Epidermal melanocyte (primary cell): ENCODE measurements at regions not wholly inside any gene's neighbourhood (a gene's known extent, or its start where the extent isn't known, plus 50 kb on each side); places are given as distances from the start of the nearest gene placed in this dataset.
"Not testable (repeated sequence)": the region's sequence is repeated elsewhere in the genome, so short reads cannot be mapped to it uniquely, and the experiment has no call there.

Experiments
- DNase-seq: peaks from one replicate; pipeline ENCODE4 v3.0.0; 2011; ENCODE audit warnings: low spot score; ENCODE audit not compliant: insufficient read length

DNA sequence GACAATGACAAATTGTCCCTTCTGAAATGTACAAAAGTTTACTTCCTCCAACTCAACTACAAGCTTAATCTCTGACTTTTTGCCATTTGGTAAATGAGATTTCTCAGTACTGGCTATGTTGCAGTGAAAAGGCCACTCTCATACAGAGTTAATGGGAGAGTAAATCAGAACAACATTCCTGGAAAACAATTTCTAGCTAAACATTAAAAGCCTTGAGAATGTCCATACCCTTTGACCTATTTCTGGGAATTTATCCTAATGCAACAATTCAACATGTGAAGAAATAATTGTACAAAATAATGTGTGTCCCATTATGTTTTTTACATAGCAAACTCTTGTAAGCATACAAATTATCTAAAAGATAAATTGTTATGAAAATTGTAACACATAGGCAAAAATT is 56.3 kb upstream of the SPEF2 start:
- DNase-seq, result no peak

DNA sequence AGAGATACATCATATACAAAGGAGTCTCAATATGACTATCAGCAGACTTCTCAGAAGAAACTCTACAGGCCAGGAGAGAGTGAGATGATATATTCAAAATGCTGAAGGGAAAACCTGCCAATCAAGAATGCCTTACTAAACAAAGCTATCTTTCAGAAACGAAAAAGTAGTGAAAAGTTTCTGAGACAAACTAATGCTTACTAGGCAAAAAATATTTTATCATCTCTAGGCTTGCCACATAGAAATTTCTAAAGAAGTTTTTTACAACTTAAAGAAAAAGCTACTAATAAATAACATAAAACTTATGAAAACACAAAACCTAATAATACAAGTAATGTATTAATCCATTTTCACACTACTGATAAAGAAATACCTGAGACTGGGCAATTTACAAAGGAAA is 59.9 kb upstream of the SPEF2 start:
- no peak for DNase-seq

DNA sequence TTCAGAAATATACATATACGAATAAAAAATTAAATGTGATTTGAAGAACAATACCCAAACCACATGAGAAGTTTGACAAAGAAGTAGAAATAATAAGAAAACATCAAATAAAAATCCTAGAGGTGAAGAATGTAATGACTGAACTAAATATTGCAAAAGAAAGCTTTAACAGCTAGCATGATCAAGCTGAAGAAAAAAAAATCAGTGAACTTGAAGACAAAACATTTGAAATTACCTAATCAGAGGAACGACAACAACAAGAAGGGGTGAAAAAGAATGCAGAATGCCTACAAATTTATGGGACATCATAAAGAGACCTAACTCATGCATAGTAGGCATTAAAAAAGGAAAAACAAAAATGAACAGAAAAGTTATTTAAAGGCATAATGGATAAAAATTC is 60.5 kb upstream of the SPEF2 start:
- DNase-seq, result no peak

DNA sequence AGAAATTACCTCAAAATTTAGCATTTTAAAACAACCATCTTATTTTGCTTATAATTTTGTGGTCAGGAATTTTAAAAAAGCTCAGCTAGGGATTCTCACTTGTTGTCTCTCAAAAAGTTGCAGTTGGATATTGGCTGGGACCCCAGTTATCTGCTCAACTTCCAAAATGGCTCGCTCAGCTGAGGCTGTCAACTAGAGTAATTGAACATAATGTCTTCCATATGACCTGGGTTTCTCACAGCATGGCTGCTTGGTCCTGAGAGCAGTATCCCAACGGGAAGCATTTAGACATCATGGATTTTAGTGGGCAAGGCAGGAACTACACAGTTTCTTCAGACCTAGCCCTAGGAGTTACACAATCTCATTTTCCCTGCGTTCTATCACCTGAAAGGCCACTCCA is 63.6 kb upstream of the SPEF2 start:
- DNase-seq, result no peak

GRCh38 chr5:35545190-35545589 is 72.5 kb upstream of the SPEF2 start:
- no peak for DNase-seq

DNA sequence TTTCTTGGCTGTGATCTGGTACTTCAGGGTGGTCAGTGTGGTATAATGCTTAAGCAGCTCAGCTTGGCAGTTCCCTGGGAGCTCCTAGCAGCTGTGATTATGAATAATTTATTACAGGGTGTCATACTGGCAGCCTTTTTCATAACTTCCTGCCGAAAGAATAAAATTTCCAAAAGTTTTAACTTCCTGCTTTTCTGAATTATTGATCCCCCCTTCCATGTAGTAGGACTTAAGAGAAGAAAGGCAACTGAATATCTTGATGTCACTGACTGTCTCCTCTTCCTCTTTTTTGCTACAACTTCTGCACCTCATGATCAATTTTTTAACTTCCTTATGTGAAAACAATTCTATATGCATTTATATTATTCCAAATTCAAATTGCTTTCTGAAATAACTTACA is 74.3 kb upstream of the SPEF2 start:
- DNase-seq, result no peak

DNA sequence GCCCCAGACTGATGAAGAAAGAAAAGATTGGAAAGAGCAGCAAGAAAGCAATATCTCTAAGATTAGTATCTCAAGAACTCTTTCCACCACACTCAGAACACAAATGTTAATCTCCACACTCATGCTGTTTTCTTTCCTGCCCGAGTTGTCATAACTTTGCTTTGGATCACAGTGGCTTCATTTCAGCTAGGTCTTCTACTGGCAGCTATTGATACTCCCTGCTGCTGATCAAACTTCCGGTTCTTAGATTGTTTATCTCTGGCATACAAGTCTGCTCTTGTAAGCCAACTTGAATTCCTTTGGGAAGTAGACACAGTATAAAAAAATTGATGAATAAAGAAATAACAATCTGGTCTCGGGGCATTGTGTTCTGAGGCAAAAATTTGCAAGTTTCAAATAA is 77.7 kb upstream of the SPEF2 start:
- no peak for DNase-seq

DNA sequence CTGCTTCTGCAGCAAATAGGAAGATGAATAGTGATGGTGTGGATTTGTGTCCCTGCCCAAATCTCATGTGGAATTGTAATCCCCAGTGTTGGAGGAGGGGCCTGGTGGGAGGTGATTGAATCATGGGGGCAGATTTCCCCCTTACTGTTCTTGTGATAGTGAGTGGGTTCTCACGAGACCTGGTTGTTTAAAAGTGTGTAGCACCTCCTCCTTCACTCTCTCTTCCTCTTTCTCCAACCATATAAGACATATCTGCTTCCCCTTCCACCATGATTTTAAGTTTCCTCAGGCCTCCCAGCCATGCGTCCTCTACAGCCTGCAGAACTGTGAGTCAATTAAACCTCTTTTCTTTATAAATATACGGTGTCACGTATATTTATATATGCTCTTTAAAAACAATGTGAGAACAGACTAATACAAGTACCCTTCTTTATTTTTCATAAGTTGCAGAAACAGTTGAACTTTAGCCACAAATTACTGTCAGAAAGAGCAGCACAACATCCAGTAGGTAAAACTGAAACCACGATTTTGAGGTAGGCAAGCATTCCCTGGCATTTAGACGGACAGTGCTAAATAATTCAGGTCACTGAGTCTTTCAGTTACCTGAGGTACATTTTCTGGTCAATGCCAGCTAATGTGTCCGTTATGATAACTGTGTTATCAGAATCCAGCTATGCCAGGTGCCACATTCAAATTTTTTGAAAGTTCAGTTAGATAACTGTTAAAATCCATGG is 79.3 kb upstream of the SPEF2 start:
- DNase-seq, result no peak

DNA sequence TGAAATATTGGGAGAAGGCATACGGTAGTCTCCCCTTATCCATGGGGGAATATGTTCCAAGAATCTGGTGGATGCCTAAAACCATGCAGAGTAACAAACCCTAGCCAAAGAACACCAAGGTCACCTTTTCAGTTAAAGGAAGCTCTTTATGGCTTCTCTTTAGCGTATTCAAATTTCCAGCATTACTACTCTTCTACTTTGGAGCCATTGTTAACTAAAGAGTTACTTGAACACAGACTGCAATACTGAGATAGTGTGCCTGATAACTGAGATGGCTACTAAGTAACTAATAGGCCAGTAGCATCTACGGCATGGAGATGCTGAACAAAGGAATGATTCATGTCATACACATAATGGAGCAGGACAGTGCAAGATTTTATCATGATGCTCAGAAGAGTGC is 84.5 kb upstream of the SPEF2 start:
- no peak for DNase-seq

DNA sequence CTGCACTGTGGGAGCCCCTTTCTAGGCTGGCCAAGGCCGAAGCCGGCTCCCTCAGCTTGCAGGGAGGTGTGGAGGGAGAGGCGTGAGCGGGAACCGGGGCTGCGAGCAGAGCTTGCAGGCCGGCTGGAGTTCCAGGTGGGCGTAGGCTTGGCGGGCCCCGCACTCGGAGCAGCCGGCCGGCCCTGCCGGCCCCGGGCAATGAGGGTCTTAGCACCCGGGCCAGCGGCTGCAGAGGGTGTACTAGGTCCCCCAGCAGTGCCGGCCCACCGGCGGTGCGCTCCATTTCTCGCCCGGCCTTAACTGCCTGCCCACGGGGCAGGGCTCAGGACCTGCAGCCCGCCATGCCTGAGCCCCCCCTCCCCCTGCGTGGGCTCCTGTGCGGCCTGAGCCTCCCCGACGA is 86.1 kb upstream of the SPEF2 start:
- DNase-seq, result not testable (repeated sequence)

GRCh38 chr5:35518104-35518503 is 99.6 kb upstream of the SPEF2 start:
- DNase-seq, result no peak

DNA sequence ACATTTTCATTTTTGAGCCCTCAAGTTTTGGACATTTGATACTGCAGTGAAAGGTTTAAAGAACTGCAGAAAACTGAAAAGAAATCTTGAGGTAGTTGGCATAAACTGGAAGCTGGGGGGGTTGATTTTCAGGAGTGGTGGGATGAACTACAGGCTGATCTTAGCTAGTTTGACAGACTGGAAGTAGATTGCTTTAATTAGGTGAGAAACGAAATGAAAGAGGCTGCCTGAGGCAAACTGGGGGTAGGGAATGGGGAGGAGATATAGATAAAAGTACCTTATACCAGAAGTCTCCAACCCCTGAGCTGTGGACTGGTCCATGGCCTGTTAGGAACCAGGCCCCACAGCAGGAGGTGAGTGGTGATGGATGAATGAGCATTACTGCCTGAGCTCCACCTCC is 101.4 kb upstream of the SPEF2 start:
- DNase-seq, result no peak

GRCh38 chr5:35513612-35514011 is 104.1 kb upstream of the SPEF2 start:
- no peak for DNase-seq

GRCh38 chr5:35502206-35502605 is 115.5 kb upstream of the SPEF2 start:
- DNase-seq, result no peak

- no peak for DNase-seq
These were observed 128.9 kb upstream of the SPEF2 start for GRCh38 chr5:35488791-35489190.

- DNase-seq, result no peak
These were observed 129.6 kb upstream of the SPEF2 start for GRCh38 chr5:35488055-35488454.

- no peak for DNase-seq
These were observed 130.2 kb upstream of the SPEF2 start for GRCh38 chr5:35487233-35488025.

GRCh38 chr5:35485487-35485886 is 132.2 kb upstream of the SPEF2 start:
- no peak for DNase-seq

GRCh38 chr5:35484241-35484640 is 133.4 kb upstream of the SPEF2 start:
- no peak for DNase-seq

DNA sequence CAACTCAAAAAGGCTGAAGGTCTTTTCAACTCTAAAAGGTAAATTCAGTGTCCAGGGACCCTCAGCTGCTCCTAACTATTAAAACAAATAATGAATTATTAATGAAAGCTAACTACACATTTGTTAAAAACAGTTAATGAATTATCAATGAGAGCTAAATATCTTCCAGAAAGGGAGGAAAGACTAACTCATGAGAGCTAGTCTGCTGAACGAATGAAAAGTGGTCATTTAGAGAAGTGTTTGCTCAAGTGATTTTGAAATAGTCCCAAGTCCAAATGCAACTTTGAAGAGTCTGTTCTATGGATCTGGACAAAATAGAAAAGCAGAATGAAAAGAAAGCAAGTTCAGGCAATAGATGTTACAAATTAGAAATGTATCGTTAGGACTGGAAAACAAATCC is 133.9 kb upstream of the SPEF2 start:
- no peak for DNase-seq

DNA sequence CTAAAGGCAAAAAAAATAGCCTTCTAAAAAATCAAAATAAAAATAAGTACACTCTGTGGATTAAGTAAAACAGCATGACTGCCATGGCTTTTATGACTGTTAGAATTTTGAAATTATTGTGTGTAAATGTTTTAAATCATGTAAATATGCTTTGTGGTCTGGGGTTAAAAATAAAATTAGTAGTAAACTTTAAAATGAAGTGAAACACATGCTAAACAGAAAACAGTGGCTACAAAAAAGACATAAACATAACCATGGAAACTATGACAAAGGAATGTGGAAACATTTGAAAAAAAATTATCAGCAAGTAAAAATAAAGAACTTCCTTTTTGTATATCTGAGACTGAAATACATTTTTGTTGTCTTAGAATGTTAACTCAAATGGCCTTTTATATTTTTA is 134.5 kb upstream of the SPEF2 start:
- DNase-seq, result no peak

- DNase-seq, result no peak
These were observed 135.4 kb upstream of the SPEF2 start for GRCh38 chr5:35482167-35482755.
